NCI-H748 treated with DMSO at 0.1 percent for 48 hours (cell line): ENCODE measurements at regions not wholly inside any gene's neighbourhood (a gene's known extent, or its start where the extent isn't known, plus 50 kb on each side); places are given as distances from the start of the nearest gene placed in this dataset.

Source experiments
- DNase-seq: peaks from one replicate; lab custom pipeline; 2025; lab: John Stamatoyannopoulos, UW

GRCh38 chr3:124092811-124093210 is 100.9 kb upstream of the ROPN1 start:
- DNase-seq: no peak

DNA sequence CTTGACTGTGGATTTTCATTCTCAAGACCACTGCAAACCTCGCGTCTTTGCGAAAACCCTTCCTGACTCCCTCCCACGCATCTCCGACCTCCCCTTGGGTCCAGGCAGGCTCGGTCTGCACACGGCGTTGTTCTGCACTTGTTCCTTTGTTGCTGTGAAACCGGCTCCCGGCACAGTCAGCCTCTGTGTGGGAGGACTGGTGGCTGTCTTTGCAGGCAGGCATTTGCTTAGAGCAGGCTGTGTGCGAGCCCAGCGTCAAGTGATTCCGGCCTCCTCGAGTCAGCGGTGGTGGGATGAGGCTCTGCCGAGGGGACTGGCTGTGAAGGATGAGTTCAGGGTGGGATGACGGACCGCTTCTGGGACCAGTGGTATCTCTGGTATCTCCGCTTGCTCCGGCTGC is 102.6 kb upstream of the ROPN1 start:
- no peak for DNase-seq

- DNase-seq: peak; percentile 2
Measured at GRCh38 chr3:124097362-124098131, 105.6 kb upstream of the ROPN1 start.

- no peak for DNase-seq
Measured at GRCh38 chr3:124101643-124102042, 109.7 kb upstream of the ROPN1 start.

- DNase-seq: no peak
Measured at GRCh38 chr3:124107104-124107890, 115.4 kb upstream of the ROPN1 start.

GRCh38 chr3:124108446-124108845 is 116.5 kb upstream of the ROPN1 start:
- DNase-seq: no peak

GRCh38 chr3:124113485-124113884 is 121.6 kb upstream of the ROPN1 start:
- DNase-seq: no peak

DNA sequence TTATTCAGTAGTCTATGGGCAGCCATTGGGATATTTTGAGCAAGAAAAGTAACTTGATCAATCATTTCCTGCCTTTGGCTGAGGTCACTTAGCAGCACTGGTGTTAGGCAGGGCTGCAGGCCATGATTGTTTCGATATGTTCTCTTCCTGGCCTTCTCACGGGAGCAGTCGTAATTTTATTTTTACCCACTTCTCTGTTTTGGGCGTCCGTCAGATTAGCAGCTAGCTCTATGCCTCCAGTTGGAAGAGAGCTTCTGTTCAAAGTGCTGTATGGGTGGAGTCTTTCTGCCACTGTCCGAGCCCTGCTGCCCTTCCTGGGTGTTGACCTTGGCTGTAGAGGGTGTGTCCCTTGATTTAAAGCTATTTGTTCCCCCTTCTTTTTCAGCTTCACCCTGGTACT is 123.4 kb upstream of the ROPN1 start:
- no peak for DNase-seq

GRCh38 chr3:124115956-124116355 is 124.0 kb upstream of the ROPN1 start:
- DNase-seq: no peak

GRCh38 chr3:124116906-124117305 is 125.0 kb upstream of the ROPN1 start:
- DNase-seq: no peak

DNA sequence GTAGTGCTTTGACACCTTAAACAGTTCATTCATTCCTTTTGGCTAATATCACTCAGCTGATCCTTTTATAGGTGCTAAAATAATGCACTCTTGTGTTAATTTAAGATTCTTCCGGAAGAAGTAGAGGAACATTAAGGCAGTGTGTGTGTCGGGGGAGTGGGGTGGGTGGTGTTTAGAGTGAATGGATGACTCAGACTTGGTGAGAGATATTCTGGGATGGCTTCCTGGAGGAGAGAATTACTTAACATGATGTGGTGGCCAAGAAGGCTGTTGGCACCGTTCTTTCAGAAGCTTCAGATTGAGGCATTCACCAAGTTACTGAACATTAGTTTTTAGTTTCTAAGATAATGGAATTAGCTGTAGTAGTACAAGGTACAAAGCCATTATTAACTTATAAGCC is 125.6 kb upstream of the ROPN1 start:
- DNase-seq: no peak

DNA sequence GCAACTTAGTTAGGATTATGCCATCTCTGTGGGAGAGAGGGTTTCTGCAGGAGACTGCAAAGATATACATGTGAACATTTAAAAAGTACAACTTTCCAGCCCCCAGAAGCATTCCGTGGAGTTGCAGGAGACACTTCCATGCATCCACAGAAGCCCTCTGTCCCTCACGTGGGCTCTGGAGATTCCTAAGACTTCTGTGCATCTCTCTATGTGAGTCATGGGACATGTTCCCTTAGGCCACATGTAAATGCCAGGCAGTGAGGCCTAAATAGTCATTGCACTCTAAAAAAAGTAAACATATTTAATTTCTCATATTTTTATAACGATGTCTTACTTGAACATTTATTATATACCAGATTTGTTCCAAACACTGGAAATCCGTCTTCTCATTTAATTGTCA is 126.5 kb upstream of the ROPN1 start:
- DNase-seq: no peak

DNA sequence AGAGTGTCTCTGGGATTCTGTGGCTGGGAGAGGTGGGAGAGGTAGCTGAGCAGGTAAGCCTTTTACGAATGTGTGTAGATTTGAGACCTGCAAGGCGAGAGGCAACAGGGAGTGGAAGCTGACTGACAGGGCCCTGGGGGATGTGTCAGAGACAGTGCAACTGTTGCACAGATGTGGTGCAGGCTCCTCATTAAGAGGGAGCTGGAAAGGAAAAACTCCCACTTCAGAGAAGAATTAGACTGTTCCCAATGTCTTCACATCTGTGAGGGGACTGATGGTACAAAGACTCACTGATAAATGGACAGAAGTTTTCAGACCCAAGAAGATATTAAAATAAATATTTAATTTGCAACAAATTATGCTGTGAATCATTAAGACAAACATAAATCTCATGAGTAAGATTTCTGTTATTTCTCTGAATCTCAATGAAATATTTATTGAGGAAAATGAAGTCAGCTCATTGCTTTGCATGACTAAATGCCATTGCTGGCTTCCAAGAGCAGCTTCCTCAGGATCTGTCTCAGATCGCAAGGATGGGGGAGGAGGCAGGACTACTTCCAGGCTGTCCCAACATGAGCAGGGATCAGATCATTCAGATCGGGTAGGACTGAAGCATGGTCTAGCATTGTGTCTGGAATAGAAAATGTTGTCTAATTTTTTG is 127.3 kb upstream of the ROPN1 start:
- DNase-seq: no peak

GRCh38 chr3:124121379-124122312 is 129.7 kb upstream of the ROPN1 start:
- DNase-seq: no peak

GRCh38 chr3:124125315-124125714 is 133.4 kb upstream of the ROPN1 start:
- no peak for DNase-seq

- DNase-seq: peak; percentile 24
Measured at GRCh38 chr3:124126436-124127023, 134.6 kb upstream of the ROPN1 start.

DNA sequence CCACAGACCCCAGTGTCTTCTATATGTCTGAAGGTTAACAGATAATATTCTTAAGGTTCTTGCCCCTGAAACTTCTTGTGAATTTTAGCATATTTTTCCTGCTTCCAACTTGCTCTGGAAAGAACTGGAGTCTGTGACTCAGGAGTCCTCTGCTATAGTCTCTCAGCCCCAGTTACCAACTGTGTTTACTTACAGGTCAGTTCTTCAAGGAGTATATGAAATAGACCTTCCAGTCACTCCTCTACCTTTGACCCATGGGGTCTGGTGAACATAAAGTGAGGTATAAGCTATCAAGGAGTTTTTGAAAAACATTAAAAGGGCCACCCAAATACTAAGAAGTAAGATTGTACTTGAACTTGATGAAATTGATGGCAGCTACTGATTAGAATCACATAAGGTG is 139.2 kb upstream of the ROPN1 start:
- DNase-seq: no peak

DNA sequence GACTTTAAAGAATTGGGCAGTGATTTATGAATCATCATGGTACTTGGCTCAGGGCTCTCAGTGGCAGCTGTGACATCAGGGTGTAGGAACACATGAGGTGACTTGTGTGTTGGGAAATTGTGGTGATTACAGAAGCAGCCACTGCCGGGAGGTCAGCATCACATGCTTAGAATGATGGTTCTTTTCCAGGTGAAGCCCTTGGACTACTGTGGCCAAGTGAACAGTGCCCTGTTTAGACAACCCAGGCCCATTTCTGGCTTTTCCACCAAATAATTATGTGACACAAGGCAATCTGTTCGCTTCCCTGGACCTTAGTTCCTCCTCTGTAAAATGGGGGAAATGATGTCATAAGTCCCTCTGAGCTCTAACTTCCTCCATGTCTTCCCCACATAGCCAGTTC is 139.7 kb upstream of the ROPN1 start:
- no peak for DNase-seq

GRCh38 chr3:124132813-124133212 is 140.9 kb upstream of the ROPN1 start:
- DNase-seq: no peak

DNA sequence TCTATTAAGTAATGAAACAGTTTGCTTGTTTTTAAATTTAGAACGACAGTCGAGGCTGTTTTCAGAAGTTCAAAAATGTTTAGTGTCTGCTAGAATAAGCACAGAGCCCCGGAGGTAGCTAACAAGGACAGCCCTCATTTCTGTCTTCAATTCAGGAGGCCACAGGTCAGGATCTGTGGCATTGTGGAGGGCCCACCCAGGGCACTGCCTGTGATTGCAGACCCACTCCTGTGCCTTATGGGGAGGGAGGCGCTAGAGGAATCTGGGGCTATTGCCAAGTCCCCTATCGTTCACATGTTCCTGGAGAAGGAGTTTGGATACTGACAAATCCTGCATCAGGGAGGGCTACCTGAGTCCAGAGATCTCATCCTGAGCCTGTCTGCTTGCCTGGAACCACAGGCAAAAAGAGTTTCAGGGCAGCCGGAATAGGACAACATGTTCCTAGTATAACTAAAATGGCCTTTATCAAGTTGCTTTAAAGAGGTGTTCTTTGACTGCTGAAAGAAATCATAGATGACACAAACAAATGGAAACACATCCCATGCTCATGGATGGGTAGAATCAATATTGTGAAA is 141.5 kb upstream of the ROPN1 start:
- DNase-seq: no peak

DNA sequence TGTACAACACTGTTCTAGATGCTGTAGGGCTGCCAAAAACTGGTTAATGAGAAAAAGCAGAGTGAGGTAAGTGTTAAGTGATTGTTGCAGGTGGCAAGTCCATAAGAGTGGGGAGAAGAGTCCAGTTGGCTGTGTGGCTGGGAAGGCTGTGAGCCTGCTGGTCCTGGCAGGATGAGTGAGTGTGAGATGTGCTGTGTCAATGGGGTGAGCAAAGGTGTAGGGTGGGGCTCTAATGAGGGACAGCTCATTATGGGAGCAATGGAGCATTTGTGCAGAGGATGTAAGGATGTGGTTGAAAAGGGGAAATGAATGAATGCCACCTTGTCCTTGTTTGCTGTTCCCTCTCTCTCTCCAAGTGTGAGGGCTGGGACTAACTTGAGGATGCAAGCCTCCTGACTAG is 145.3 kb upstream of the ROPN1 start:
- peak; percentile 93 for DNase-seq
